Colonic mucosa (tissue), 4 donors: ENCODE measurements at regions not wholly inside any gene's neighbourhood (a gene's known extent, or its start where the extent isn't known, plus 50 kb on each side); places are given as distances from the start of the nearest gene placed in this dataset.
"Not testable (repeated sequence)": the region's sequence is repeated elsewhere in the genome, so short reads cannot be mapped to it uniquely, and the experiment has no call there.

ENCODE experiments used
- DNase-seq: peaks from one replicate; pipeline ENCODE4 v3.0.0-alpha.2; 2020
- H3K27ac ChIP-seq: fragments of 200-600 bp; one replicate; pipeline ENCODE4 v1.8.0; 2021
- H3K27me3 ChIP-seq: fragments of 200-600 bp; one replicate; pipeline ENCODE4 v1.8.0; 2021
- H3K36me3 ChIP-seq: fragments of 200-600 bp; one replicate; pipeline ENCODE4 v1.8.0; 2021
- H3K4me1 ChIP-seq: fragments of 200-600 bp; one replicate; pipeline ENCODE4 v1.8.0; 2021; ENCODE audit warnings: mild to moderate bottlenecking
- H3K4me3 ChIP-seq: fragments of 200-600 bp; one replicate; pipeline ENCODE4 v1.8.0; 2021
- H3K9ac ChIP-seq, 2 donors: one replicate each; pipeline ENCODE4 v1.7.0; 2013; ENCODE audit warnings: control low read depth in 2 of 2, low read depth in 2 of 2, low read length in 2 of 2
- H3K9me3 ChIP-seq: fragments of 200-600 bp; one replicate; pipeline ENCODE4 v1.8.0; 2021
- intact Hi-C: fragments of 100-400 bp; cut with DNase I; formaldehyde crosslinking; loops from one replicate; pipeline ENCODE4 v1.14.1; 2022
- TF ChIP-seq, protein P1 (sequence below): fragments of 200-600 bp; IDR thresholded peaks from one replicate; pipeline ENCODE4 v1.8.0; 2022; ENCODE audit warnings: antibody characterized with exemption, mild to moderate bottlenecking
- donor health status: healthy.
- donor health status: DM: no; HTN: no; CAD: no.
- donor health status: DM: no; HTN: no; CAD: no.

DNA sequence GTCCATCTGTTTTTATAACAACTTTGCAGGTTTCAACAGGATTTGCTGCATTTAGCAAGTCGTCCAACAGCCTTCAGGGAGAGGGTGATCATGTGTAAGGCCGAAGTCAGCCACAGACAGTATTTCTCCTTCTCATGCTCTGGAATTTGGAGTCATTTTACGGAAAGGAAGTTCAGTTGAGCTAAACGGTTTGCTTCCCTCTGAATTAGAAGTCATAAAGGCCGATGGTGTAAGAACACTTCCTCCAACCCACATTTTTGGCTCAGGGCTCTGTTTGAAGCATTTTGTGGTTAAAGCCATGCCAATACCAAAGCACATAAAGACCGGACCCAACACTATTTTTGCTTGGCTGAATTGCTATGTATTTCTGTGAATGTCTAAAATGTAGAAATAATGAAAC is 129.5 kb downstream of the TMEM182 start:
- H3K27me3 ChIP-seq = no peaks in the 10 kb centered on the region
- H3K36me3 ChIP-seq = no peaks in the 10 kb centered on the region
- TF ChIP-seq, protein P1, sequence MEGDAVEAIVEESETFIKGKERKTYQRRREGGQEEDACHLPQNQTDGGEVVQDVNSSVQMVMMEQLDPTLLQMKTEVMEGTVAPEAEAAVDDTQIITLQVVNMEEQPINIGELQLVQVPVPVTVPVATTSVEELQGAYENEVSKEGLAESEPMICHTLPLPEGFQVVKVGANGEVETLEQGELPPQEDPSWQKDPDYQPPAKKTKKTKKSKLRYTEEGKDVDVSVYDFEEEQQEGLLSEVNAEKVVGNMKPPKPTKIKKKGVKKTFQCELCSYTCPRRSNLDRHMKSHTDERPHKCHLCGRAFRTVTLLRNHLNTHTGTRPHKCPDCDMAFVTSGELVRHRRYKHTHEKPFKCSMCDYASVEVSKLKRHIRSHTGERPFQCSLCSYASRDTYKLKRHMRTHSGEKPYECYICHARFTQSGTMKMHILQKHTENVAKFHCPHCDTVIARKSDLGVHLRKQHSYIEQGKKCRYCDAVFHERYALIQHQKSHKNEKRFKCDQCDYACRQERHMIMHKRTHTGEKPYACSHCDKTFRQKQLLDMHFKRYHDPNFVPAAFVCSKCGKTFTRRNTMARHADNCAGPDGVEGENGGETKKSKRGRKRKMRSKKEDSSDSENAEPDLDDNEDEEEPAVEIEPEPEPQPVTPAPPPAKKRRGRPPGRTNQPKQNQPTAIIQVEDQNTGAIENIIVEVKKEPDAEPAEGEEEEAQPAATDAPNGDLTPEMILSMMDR = no peak
- no peak overlapping the region for H3K9ac ChIP-seq
- intact Hi-C loops = no loop called here
- no peak for DNase-seq
- no peaks in the 10 kb centered on the region for H3K9me3 ChIP-seq
- no peaks in the 10 kb centered on the region for H3K4me1 ChIP-seq
- H3K27ac ChIP-seq = no peak overlapping the region
- H3K4me3 ChIP-seq = no peak overlapping the region

DNA sequence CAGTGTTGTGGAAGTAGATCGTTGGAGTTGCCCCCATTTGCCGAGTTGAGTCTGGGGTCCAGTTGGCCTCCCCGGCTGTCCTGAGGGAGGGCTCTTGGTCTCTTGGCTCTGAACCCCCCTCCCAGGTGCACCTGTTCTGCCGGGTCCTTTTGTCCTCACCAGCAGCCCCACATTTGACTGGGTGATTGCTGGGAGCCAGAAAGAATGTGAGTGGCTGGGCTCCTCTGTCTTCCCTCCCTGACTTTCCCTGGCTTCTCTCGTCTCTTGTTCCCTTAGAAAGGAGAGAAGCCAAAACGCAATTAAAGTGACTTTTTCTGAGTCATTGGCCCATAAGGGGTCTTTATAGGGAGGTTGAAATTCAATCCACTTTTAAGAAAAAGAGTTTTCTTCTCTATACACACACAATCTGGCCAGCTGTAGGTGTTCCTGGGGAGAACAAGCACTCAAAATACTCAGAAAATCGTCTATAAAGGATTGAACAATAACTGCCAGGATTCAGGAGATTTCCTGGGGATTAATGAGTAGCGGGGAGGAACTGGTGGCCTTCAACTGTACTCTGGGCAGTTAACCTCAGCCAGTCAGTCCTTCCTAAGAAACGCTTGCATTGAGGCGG is 131.0 kb downstream of the TMEM182 start:
- Histone ChIP-seq H3K4me1 (no peaks in the 10 kb centered on the region), H3K27ac (no peak overlapping the region), H3K4me3 (no peak overlapping the region), H3K27me3 (no peaks in the 10 kb centered on the region), H3K9me3 (no peaks in the 10 kb centered on the region), H3K36me3 (no peaks in the 10 kb centered on the region), H3K9ac (no peak overlapping the region)
- DNase-seq = no peak
- TF ChIP-seq, protein P1 = no peak
- intact Hi-C loops = no loop called here

DNA sequence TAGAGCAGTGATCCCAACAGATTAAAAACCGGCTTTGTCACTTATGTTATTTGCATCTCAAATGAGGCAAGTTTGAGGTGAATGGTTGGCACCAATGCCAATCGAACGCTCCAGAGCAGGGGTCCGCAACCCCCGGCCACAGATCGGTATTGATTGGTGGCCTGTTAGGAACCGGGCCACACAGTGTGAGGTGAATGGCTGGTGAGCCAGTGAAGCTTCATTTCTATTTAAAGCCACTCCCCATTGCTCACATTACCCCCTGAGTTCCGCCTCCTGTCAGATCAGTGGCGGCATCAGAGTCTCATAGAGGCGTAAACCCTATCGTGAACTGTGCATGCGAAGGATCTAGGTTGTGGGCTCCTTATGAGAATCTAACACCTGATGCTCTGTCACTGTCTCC is 132.0 kb downstream of the TMEM182 start:
- H3K36me3 ChIP-seq = no peaks in the 10 kb centered on the region
- H3K27ac ChIP-seq = no peak overlapping the region
- no peaks in the 10 kb centered on the region for H3K4me1 ChIP-seq
- intact Hi-C loops = no loop called here
- H3K4me3 ChIP-seq = no peak overlapping the region
- TF ChIP-seq, protein P1 = no peak
- no peaks in the 10 kb centered on the region for H3K27me3 ChIP-seq
- no peaks in the 10 kb centered on the region for H3K9me3 ChIP-seq
- no peak for DNase-seq
- H3K9ac ChIP-seq = no peak overlapping the region

DNA sequence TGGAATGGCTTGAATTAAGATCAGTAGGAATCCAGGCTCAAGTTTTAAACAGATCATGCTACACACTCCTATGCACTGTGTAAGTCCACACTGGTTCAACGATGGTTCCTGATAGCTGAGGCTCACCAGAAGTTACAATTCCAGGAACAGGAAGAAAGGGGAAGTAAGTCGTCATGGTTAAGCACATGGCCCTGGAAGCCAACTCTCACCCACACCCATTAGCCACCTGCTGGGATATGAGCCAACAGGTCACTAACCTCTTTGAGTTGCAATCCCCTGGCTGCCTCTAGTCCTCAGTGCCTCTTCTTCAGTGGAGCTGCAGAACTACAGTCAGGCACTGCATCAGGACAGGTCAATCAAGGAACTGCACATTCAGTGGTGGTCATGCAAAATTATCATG is 133.5 kb downstream of the TMEM182 start:
- Histone ChIP-seq H3K27me3 (no peaks in the 10 kb centered on the region), H3K36me3 (no peaks in the 10 kb centered on the region), H3K4me1 (no peaks in the 10 kb centered on the region), H3K27ac (no peak overlapping the region), H3K4me3 (no peak overlapping the region), H3K9ac (no peak overlapping the region), H3K9me3 (no peaks in the 10 kb centered on the region)
- intact Hi-C loops = no loop called here
- DNase-seq = no peak
- TF ChIP-seq, protein P1 = no peak

DNA sequence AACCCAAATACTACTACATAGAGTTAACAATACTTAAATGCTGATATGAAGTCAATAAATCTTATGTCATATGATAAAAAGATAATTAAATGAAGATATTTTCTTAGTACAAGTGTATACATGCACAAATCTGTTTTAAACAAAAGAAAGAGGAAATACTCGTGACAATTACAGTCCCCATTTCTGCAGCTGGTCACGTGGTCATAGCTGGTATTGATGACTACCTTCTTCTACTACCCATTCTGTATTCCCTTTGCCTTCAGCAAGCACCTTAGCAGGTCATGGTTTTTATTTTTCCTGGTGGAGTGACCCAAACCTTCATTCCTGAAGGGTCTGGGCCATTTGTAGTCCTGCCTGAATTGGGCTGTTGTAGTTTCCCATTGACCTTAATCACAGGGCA is 147.4 kb downstream of the TMEM182 start:
- H3K4me3 ChIP-seq, DNase-seq, H3K9me3 ChIP-seq, H3K9ac ChIP-seq, H3K4me1 ChIP-seq, H3K27me3 ChIP-seq, H3K36me3 ChIP-seq, intact Hi-C loops, H3K27ac ChIP-seq: not testable (repeated sequence)

DNA sequence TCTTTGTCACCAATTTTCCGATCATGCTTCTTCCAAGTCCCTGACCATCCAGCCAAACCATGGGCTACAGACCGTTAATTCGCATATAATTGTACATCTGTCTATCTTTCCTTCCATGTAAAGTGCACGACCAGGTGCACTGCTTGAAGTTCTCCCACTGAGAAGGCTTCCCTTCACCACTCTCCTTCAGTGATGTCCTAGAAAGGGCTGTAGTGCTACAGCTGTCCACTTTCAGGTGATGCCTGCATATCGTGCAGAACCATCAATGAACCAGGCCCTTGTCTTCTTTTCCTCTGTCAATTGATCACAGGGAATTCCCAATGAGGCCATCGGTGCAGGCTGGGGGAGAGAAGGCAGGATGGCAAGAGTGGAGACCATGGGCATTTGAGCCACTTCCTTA is 148.9 kb downstream of the TMEM182 start:
- H3K4me3 ChIP-seq = no peak overlapping the region
- H3K27ac ChIP-seq = no peak overlapping the region
- no peaks in the 10 kb centered on the region for H3K9me3 ChIP-seq
- no peak overlapping the region for H3K9ac ChIP-seq
- no peaks in the 10 kb centered on the region for H3K4me1 ChIP-seq
- DNase-seq = no peak
- no peaks in the 10 kb centered on the region for H3K36me3 ChIP-seq
- no peaks in the 10 kb centered on the region for H3K27me3 ChIP-seq
- intact Hi-C loops = no loop called here
- TF ChIP-seq, protein P1 = no peak
